CD14-positive monocyte (primary cell): ENCODE measurements at regions not wholly inside any gene's neighbourhood (a gene's known extent, or its start where the extent isn't known, plus 50 kb on each side); places are given as distances from the start of the nearest gene placed in this dataset.

Experiments
- DNase-seq, 3 donors: peaks; one replicate each; pipeline ENCODE4 v3.0.0-alpha.2; 2011 to 2022
- H2AFZ ChIP-seq: 2 replicates; pipeline ENCODE4 v1.6.0; 2012; ENCODE audit warnings: mild to moderate bottlenecking, low read depth, low read length, inconsistent platforms; ENCODE audit not compliant: insufficient read depth, poor library complexity, severe bottlenecking
- H3K27ac ChIP-seq, 2 donors: 1 replicate in 1 of 2; 2 replicates in 1 of 2; pipeline ENCODE4 v1.5.1; 2012 to 2013; ENCODE audit warnings: low read length in 2 of 2, control low read depth in 1 of 2, inconsistent platforms in 1 of 2, low read depth in 1 of 2, mild to moderate bottlenecking in 1 of 2
- H3K27me3 ChIP-seq, 2 donors: one replicate each; pipeline versions ENCODE4 v1.6.0 to v1.6.1; 2011 to 2013; ENCODE audit warnings: low read length in 2 of 2; ENCODE audit not compliant: control insufficient read depth in 2 of 2, insufficient read depth in 2 of 2
- H3K36me3 ChIP-seq, 2 donors: replicated peaks in 1 of 2; 1 replicate in 1 of 2; 2 replicates in 1 of 2; pipeline versions ENCODE4 v1.5.1 to v1.6.1; 2012 to 2013; ENCODE audit warnings: low read length in 2 of 2, control low read depth in 1 of 2, inconsistent platforms in 1 of 2, mild to moderate bottlenecking in 1 of 2; ENCODE audit not compliant: insufficient read depth in 2 of 2, control insufficient read depth in 1 of 2
- H3K4me1 ChIP-seq, 2 donors: 1 replicate in 1 of 2; 2 replicates in 1 of 2; pipeline versions ENCODE4 v1.5.1 to v1.6.1; 2012 to 2013; ENCODE audit warnings: low read length in 2 of 2, control low read depth in 1 of 2, inconsistent platforms in 1 of 2, mild to moderate bottlenecking in 1 of 2, moderate library complexity in 1 of 2; ENCODE audit not compliant: insufficient read depth in 2 of 2, control insufficient read depth in 1 of 2
- H3K4me2 ChIP-seq: replicated peaks from 2 replicates; pipeline ENCODE3; 2012; ENCODE audit warnings: low read length, moderate library complexity, mild to moderate bottlenecking; ENCODE audit not compliant: poor library complexity, severe bottlenecking; ENCODE audit errors: extremely low read depth
- H3K4me3 ChIP-seq, 3 experiments: fragments of 200-600 bp in 1 of 3; sonication (generic) in 1 of 3; replicated peaks in 1 of 3; 1 replicate in 2 of 3; 2 replicates in 1 of 3; pipeline ENCODE4 v1.5.1; 2011 to 2013; ENCODE audit warnings: low read length in 3 of 3, mild to moderate bottlenecking in 3 of 3, control low read depth in 2 of 3, low read depth in 2 of 3, inconsistent platforms in 1 of 3, moderate library complexity in 1 of 3
- H3K79me2 ChIP-seq: 2 replicates; pipeline ENCODE4 v1.6.0; 2012; ENCODE audit warnings: mild to moderate bottlenecking, control low read depth, inconsistent platforms, low read length, moderate library complexity; ENCODE audit not compliant: insufficient read depth
- H3K9ac ChIP-seq: 2 replicates; pipeline ENCODE4 v1.6.0; 2017; ENCODE audit warnings: low read length, mild to moderate bottlenecking; ENCODE audit not compliant: insufficient read depth, poor library complexity, severe bottlenecking
- H3K9me3 ChIP-seq, 2 donors: replicated peaks in 1 of 2; 1 replicate in 1 of 2; 2 replicates in 1 of 2; pipeline versions ENCODE4 v1.5.1 to v1.6.1; 2012 to 2013; ENCODE audit warnings: low read length in 2 of 2, control low read depth in 1 of 2; ENCODE audit not compliant: control insufficient read depth in 1 of 2, insufficient read depth in 1 of 2
- H4K20me1 ChIP-seq: 2 replicates; pipeline ENCODE4 v1.6.0; 2012; ENCODE audit warnings: mild to moderate bottlenecking, low read length, control low read depth, moderate library complexity; ENCODE audit not compliant: insufficient read depth
- H3K27ac Mint-ChIP-seq, 7 donors: one replicate each; pipeline ENCODE4 v1.8.0; 2020; ENCODE audit warnings: mild to moderate bottlenecking in 7 of 7, mixed read lengths in 7 of 7, moderate library complexity in 6 of 7, inconsistent platforms in 2 of 7
- H3K27me3 Mint-ChIP-seq, 3 donors: one replicate each; pipeline ENCODE4 v1.8.0; 2021 to 2022; ENCODE audit warnings: low read depth in 3 of 3, mild to moderate bottlenecking in 3 of 3, mixed read lengths in 3 of 3, moderate library complexity in 3 of 3, inconsistent platforms in 1 of 3
- H3K36me3 Mint-ChIP-seq, 2 donors: one replicate each; pipeline ENCODE4 v1.8.0; 2020; ENCODE audit warnings: mixed read lengths in 2 of 2, inconsistent platforms in 1 of 2, mild to moderate bottlenecking in 1 of 2
- H3K4me1 Mint-ChIP-seq: one replicate; pipeline ENCODE4 v1.8.0; 2020; ENCODE audit warnings: mild to moderate bottlenecking, mixed read lengths
- H3K4me3 Mint-ChIP-seq, 2 donors: one replicate each; pipeline ENCODE4 v1.8.0; 2020; ENCODE audit warnings: mild to moderate bottlenecking in 2 of 2, mixed read lengths in 2 of 2, moderate library complexity in 1 of 2
- H3K9me3 Mint-ChIP-seq, 7 donors: one replicate each; pipeline ENCODE4 v1.8.0; 2020 to 2022; ENCODE audit warnings: mixed read lengths in 7 of 7, mild to moderate bottlenecking in 6 of 7, moderate library complexity in 6 of 7, inconsistent platforms in 2 of 7
- WGBS: methylation state at CpG from one replicate; pipeline ENCODE4 v1.1.5; 2013; ENCODE audit warnings: missing lambda C conversion rate; ENCODE audit not compliant: insufficient coverage; 5-methylcytosine and 5-hydroxymethylcytosine counted together
- intact Hi-C, 2 donors: fragments of 100-400 bp; cut with micrococcal nuclease; formaldehyde crosslinking; loops; one replicate each; pipeline versions ENCODE4 v1.15.0 to v1.15.1; 2023
- TF ChIP-seq, protein P1 (sequence below): fragments of 200-600 bp; IDR thresholded peaks from one replicate; pipeline ENCODE4 v1.8.0; 2022; ENCODE audit warnings: antibody characterized with exemption, mild to moderate bottlenecking

GRCh38 chr3:99576904-99577559 is 61.4 kb upstream of the COL8A1 start:
- Mint-ChIP-seq H3K27me3 (peaks cover 1 to 3% (median 2%) of the 10 kb centered on the region in 3 donors), H3K36me3 (no peaks in the 10 kb centered on the region), H3K4me1 (no peaks in the 10 kb centered on the region), H3K27ac (no peak overlapping the region), H3K4me3 (no peak overlapping the region), H3K9me3 (peaks cover 0 to 9% (median 3%) of the 10 kb centered on the region in 7 donors)
- intact Hi-C loops: no loop called here
- Histone ChIP-seq H3K4me3 (no peak overlapping the region), H3K4me2 (no peak overlapping the region), H3K36me3 (no peaks in the 10 kb centered on the region), H3K9me3 (no peaks in the 10 kb centered on the region), H3K4me1 (no peaks in the 10 kb centered on the region), H4K20me1 (no peaks in the 10 kb centered on the region), H2AFZ (no peak overlapping the region), H3K27ac (no peak overlapping the region), H3K9ac (no peak overlapping the region), H3K27me3 (no peaks in the 10 kb centered on the region), H3K79me2 (no peaks in the 10 kb centered on the region)
- no peak for DNase-seq
- no CpG with 5 or more reads among the region's 4 CpGs for WGBS
- TF ChIP-seq, protein P1, sequence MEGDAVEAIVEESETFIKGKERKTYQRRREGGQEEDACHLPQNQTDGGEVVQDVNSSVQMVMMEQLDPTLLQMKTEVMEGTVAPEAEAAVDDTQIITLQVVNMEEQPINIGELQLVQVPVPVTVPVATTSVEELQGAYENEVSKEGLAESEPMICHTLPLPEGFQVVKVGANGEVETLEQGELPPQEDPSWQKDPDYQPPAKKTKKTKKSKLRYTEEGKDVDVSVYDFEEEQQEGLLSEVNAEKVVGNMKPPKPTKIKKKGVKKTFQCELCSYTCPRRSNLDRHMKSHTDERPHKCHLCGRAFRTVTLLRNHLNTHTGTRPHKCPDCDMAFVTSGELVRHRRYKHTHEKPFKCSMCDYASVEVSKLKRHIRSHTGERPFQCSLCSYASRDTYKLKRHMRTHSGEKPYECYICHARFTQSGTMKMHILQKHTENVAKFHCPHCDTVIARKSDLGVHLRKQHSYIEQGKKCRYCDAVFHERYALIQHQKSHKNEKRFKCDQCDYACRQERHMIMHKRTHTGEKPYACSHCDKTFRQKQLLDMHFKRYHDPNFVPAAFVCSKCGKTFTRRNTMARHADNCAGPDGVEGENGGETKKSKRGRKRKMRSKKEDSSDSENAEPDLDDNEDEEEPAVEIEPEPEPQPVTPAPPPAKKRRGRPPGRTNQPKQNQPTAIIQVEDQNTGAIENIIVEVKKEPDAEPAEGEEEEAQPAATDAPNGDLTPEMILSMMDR: no peak

DNA sequence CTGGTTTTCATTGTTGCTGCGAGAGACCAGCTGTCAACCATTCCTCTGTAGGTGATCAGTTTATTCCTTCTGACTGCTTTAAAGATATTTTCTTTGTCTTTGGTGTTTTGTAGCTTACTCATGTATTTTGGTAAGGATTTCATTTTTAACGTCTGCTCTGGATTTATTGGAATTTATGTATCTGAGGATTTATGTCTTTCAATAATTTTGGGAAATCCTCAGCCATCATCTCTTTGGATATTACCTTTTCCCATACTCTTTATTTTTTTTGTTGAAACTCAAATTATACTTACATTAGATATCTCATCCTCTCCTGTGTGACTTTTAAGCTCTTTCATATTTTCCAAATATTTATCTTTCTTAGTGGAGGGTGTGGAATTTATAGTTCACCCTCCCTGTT is 62.7 kb upstream of the COL8A1 start:
- no peak overlapping the region for H2AFZ ChIP-seq
- Mint-ChIP-seq H3K27ac (no peak overlapping the region), H3K27me3 (peaks cover 0 to 3% (median 2%) of the 10 kb centered on the region in 3 donors), H3K36me3 (no peaks in the 10 kb centered on the region), H3K9me3 (peaks cover 0 to 9% (median 3%) of the 10 kb centered on the region in 7 donors), H3K4me1 (no peaks in the 10 kb centered on the region), H3K4me3 (no peak overlapping the region)
- intact Hi-C loops: no loop called here
- H3K4me3 ChIP-seq: no peak overlapping the region
- WGBS: 100% methylated on average over 1 of the region's 2 CpGs
- no peak overlapping the region for H3K4me2 ChIP-seq
- H3K27ac ChIP-seq: no peak overlapping the region
- H3K27me3 ChIP-seq: no peaks in the 10 kb centered on the region
- no peak overlapping the region for H3K9ac ChIP-seq
- H3K4me1 ChIP-seq: no peaks in the 10 kb centered on the region
- H4K20me1 ChIP-seq: no peaks in the 10 kb centered on the region
- H3K79me2 ChIP-seq: no peaks in the 10 kb centered on the region
- TF ChIP-seq, protein P1: no peak
- no peak for DNase-seq
- H3K36me3 ChIP-seq: no peaks in the 10 kb centered on the region
- no peaks in the 10 kb centered on the region for H3K9me3 ChIP-seq
